Activated naive CD4-positive, alpha-beta T cell treated with Interleukin-2 at 50 U/mL for 16 hours (primary cell): ENCODE measurements at regions not wholly inside any gene's neighbourhood (a gene's known extent, or its start where the extent isn't known, plus 50 kb on each side); places are given as distances from the start of the nearest gene placed in this dataset.

Experiments used
- DNase-seq: peaks from one replicate; pipeline ENCODE4 v3.0.0-alpha.2; 2020

- no peak for DNase-seq
Observed at GRCh38 chr1:55955016-55955621, 624.2 kb downstream of the PLPP3 start.

- DNase-seq: no peak
Observed at GRCh38 chr1:55951291-55951690, 628.1 kb downstream of the PLPP3 start.

GRCh38 chr1:55947446-55947845, 631.9 kb downstream of the PLPP3 start:
- DNase-seq: no peak

DNA sequence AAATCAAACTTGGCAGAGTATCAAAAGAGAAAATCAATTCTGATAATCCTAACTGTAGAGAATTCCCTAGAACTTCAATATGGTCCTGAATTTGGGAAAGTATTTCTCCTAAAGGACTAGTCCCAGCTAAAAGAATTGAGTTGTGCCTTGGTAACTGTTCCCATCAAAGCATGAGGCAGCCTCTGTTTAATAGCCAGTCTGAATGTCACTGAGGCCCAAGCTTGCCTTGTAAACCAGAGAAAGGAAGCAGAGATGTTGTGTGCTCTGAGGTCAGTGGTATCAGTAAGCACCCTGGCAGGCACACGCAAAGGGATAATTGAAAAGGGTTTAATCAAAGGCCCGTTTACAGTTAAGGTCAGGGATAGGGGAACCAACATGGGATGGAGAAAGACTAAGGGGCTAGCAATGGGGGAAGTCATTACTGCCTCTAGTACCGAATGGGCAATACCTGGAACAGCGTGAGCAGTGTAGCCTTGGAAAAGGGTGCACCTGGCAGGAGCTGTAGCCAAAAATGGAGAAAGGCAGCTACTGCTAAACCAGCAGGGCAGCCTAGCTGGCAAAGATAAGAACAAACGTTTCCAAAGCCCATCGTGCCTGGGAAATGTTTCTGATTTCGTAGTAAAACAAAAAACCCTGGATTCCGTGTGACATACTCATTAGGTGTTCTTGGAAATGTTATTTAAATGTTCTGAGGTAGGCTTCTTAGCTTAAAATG, 635.5 kb downstream of the PLPP3 start:
- DNase-seq: no peak

DNA sequence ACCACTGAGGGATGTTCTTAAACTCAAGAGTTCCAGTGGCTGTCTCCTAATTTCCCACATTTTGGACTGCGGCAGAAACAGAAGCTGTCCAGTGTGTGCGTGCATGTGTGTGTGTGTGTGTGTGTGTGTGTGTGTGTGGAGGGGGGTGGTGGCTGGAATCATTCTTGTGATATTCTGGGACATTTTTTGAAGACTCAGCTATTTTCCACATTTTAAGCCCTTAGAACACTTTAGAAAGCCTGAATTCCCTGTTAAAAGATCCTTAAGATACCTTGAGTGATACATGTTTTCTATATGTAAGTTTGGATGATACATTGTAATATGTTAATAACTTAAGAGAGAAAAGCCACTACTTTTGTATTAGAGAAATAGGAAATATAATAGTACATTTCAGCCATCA, 636.4 kb downstream of the PLPP3 start:
- no peak for DNase-seq

DNA sequence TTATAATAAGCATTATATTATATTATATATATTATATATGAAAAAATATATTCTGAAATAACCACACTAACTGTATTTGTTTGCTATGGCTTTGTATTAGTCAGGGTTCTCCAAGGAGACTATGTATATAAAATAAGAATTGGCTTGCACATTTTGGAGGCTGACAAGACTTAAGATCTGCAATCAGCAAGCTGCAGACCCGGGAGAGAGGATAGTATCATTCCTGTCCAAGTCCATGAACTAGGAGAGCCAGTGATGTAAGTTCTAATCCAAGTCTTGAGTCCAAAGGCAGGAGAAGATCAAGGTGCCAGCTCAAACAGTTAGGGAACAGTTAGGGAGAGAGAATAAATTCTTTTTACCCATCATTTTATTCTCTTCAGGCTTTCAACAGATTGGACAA, 639.5 kb downstream of the PLPP3 start:
- no peak for DNase-seq

- DNase-seq: no peak
Observed at GRCh38 chr1:55938861-55939260, 640.5 kb downstream of the PLPP3 start.

DNA sequence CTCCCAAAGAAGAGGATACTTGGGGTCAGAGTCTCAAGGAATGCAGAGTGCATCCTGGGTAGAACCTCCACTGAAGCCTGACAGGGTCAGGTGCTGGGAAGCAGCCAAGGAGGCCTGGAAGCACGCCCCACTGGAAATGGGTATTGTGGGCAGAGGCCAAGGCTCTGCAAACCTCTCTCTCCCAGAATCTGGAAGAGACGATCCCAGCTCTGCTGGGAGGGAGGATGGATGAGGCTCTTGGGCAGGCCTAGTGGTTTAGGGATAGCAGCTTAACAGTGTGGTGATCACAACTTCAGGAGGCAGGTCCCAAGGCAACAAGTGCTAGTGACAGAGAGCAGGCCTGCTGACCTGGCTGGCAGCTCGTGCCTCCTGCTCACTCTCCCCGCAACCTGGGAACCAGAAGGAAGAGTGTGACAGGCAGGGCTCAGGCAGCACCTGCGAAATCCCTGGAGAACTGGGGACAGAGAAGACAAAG, 641.0 kb downstream of the PLPP3 start:
- no peak for DNase-seq

DNA sequence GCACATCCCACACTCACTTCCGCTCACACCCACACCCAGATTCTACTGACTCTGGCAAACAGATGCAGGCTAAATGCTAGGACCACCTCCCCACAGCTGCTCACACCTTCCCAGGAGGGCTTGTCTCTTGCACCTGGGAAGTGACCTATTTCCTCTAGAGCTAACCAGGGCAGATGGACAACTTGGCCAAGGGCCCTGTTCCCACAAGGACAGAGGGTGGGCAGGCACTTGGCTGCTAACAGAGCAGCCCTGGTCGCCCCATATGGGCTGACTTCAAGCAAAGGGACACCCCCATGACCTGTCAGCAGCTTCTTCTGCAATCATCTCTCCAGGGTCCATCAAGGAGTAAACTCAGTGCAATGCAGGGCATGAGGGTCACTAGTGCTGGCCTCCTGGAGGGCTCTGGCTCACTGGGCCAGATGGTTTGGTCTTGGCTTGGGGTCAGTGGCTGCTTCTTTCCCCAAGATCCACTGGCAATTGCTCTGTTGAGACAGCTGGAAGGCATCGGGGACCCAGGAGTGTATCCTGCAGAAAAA, 641.5 kb downstream of the PLPP3 start:
- no peak for DNase-seq

DNA sequence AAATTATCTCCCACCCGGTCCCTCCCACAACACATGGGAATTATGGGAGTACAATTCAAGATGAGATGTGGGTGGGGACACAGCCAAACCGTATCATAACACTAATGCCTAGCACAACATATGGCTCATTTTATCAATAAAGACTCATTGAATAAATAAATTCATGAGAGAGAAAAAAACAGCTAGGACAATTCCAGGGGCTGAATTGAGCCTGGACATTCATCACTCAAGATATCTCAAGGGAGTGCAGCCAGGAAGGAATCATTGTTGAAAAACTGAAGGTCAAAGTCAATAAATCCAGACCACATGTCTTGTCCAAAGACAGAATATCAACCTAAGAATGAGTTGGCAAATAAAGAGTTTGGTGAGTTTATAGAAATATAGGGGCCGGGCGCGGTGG, 644.1 kb downstream of the PLPP3 start:
- no peak for DNase-seq

DNA sequence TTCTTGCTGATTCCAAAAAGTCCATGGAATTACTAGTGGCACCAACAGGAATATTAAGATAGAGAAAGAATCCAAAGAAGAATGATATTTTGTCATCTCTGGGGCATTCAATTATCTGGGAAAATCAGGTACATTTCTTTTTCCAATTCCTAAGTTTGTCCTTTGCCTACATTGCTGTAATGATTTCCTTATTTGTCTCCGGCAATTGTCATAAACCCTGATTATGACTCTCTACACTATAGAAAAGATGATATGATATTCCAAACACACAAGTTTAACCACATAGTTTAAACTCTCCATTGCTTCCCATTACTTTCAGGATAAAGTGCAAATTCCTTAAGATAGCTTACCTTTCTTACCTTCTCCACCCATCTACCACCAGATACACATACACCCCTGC, 647.0 kb downstream of the PLPP3 start:
- no peak for DNase-seq

GRCh38 chr1:55931081-55931940, 648.1 kb downstream of the PLPP3 start:
- DNase-seq: no peak

GRCh38 chr1:55929652-55930051, 649.7 kb downstream of the PLPP3 start:
- DNase-seq: no peak

DNA sequence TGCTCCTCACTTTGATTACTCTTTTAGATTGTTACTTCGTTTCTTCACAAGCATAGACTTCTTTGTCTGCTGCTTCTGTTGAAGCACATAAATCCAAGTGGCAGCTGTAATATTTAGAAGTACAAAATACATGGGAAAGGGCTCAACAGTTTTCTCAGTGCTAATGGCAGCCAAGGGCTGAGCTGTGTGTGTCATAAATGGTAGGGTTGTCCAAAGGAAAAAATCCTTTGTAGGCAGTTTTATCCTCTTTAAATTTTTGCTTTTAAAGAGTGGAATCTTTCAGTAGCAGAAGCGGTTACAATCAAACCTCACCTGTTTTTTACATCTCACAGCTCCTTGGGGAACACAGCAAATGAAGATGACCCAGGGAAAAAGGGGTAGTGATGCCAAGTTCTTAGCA, 650.8 kb downstream of the PLPP3 start:
- DNase-seq: no peak

GRCh38 chr1:55927702-55928290, 651.6 kb downstream of the PLPP3 start:
- no peak for DNase-seq

GRCh38 chr1:55926906-55927471, 652.4 kb downstream of the PLPP3 start:
- DNase-seq: no peak

DNA sequence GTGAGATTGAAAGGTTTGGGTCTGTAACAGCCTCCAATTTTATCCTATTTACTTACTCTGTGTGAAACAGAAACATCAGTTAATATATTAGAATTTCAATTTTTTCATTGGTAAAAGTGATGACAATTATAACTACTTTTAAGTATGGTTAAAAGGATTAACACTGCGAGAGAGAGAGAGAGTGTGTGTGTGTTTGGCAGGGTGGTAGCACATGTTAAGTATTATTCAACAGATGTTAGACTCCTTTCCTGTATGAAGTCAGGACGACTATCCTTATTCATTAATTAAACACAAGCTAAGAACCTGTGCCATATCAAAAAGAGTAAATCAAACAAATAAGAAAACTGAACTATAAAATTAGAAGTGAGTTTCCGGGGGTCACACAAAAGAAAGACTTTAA, 662.5 kb downstream of the PLPP3 start:
- no peak for DNase-seq

DNA sequence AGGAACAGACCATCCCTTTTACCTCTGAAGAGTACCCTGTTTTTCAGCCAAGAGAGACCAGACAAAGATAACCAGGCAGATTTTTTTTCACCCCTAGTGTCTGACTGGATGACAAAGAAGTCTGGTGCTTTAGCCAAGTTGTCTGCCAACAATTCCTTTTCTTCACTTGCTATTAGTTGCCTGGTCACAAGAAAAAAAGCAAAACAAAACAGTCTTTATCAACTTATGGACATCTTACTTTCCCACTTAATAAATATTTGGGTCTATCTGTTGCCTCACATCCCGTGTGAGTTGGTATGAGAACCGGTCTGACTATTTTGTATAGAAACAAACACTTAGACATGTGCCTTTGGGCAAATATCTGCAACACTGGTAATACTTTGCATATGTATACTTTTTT, 662.9 kb downstream of the PLPP3 start:
- DNase-seq: no peak

DNA sequence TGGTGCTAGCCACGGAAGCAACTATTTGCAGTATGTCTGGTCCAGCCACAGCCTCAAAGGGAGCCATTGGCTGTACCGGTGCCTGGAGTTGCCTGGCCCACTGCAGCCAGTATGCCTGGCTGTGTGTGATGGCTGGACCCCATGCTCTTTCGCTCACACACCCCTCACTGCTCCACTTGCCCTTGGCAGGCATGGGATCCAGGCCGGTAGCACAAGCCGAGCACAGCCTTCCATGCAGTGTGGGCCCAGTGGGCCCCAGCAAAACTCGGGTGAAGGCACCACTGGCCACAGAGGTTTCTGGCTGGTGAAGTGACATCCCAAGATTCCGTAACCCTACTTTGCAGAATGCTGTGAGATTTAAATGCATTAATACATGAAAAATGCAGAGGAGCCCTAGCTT, 665.8 kb downstream of the PLPP3 start:
- DNase-seq: no peak

GRCh38 chr1:55912438-55912837, 666.9 kb downstream of the PLPP3 start:
- no peak for DNase-seq

DNA sequence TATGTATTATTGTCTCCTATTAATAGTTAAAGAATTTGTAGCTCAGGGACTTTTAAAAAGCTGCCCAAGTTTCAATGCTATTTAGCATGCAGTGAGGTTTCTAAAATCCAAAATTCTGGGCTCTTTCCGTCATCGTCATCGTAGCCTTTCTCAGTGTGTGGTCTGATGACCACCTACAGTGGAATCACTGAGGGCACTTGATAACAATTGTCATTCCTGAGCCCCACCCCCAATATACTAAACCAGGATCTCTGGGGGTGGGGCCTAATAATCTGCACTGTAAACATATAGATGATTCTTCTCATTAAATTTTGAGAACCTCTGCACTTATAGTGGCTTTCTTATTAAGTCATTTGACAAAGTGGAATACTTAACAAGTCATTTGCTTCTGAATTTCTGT, 674.8 kb downstream of the PLPP3 start:
- no peak for DNase-seq

- DNase-seq: no peak
Observed at GRCh38 chr1:55898181-55898580, 681.2 kb downstream of the PLPP3 start.

DNA sequence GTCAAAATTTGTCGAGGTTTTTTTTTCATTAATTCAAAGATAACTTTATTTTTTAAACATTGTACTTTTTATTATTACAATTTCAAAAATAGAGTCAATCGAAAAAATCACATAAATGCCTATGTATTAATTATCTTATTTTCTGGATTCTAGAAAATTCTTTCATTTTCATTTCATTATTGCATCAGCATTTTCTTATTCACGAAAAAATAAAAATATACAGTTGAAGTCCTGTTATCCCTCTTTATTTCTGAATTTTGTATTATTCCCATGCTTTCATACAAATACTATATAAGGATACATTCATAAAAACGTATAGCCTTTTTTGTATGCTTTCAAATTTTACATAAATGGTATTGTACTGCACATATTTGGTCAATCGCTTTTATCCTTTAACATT, 681.0 kb upstream of the USP24 start:
- DNase-seq: no peak
